Activated T-cell treated with anti-CD3 and anti-CD28 coated beads for 24 hours (primary cell): ENCODE measurements at regions not wholly inside any gene's neighbourhood (a gene's known extent, or its start where the extent isn't known, plus 50 kb on each side); places are given as distances from the start of the nearest gene placed in this dataset.
A peak's percentile ranks its signal among the peaks of the same experiment; 100 is the strongest.
"Not testable (repeated sequence)": the region's sequence is repeated elsewhere in the genome, so short reads cannot be mapped to it uniquely, and the experiment has no call there.

ENCODE experiments used
- DNase-seq: peaks from one replicate; pipeline ENCODE4 v3.0.0-alpha.2; 2020; ENCODE audit warnings: low read depth

DNA sequence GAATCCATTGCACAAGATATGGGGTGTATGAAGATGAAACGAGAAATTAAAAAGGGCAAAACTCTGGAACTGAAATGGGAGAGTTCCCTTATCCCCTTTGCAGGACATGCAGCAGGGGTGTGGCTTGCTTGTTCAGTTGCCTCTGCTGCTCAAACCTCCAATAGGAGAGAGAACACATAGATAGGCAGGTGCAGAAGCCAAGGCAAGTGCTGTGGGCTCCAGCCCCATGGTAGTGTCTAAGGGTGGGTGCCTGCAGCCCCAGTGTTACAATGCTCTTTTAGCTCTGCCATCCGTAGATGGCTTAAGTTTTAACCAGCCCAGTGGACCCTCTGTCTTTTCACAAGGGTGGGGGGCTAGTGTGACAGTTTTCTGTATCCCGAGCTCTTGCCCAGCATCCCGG, 69.7 kb downstream of the CMAS start:
- DNase-seq: no peak

DNA sequence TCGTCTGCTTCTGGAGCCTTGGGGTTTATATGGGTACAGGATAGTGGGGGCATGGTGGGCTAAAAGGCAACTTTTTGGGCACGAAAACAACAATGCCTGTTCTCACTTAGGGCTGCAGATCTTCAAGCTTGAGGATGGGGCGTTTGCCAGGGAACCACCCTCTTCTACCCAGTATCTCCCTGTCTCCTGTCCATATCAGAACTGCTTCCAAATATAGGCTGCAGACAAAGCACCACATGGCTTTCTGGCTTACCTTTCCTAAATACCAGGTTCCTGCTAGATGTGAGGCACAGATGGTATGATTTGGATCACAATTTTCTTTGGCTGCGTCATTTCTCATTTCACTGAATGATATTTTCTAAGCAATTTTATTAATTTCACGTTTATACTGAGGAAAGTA, 70.4 kb downstream of the CMAS start:
- DNase-seq: no peak

DNA sequence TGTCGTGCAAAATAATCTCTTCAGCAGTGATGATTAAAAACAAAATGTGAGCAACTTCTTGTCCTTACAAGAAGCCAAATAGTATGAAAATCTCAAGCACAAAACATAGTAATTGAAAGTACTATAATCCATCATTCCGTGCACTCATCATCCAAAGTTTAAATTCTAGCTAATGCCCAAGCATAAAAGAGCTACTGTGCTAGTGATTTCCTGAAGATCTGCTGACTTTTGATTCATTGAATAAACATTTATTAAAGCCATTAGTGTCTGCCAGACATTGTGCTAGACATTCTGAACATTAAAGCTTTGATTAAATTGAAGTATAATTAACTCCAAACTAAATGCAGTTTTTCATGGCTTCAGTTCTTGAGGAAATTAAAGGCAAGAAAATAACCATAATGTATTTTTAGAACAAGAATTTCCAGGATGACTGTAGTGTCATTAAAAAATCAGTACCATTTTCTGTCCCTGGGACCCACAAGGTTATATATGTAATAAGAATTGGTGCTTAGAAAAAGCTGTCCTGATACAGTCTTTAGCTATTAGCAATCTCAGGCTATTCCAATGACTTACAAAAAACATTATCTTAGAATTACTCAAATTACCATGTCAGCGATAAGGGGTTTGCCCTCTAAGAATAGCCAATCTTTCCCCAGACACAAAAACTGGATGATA, 71.7 kb downstream of the CMAS start:
- DNase-seq: no peak

DNA sequence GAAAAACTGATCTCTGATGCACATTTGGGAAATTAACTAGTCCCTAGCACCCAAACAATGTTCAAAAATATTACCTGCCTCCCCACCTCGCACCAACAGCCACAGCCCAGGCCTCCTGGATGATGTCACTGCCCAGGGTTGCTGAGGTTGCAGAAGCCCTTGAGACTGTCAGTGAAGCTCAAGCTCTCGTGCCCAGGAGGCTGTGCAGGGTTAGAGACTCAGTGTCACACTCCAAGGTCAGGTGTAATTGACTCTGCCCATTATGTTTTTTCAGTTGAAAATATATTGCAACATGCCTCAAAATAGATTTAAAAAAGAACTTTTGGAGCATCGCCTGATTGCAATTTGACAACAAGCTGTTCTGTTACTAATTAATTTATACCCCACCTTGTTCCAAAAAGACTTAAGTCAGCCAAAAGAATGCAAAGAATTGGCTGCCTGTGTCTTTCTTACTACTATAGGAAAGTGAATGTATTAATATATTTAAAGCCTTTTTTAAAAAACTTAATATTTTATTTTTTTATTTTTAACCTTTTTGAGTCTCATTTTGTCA, 72.3 kb downstream of the CMAS start:
- no peak for DNase-seq

DNA sequence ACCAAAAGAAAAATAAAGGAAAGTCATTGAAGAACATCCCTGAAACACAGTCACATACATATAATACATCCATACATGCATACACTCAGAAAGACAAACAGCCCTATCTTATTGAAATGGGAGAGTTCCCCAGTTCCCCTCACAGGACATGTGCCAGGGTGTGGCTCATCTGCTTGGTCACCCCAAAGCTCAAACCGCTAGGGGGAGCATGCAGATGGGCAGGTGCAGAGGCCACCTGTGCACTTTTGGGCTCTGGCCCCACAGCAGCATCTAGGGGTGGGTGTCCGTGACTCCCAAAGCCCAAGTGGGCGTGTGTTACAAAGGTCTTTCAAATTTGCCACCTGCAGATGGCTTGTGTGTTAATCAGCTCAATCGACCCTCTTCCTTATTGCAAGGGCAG, 75.2 kb downstream of the CMAS start:
- DNase-seq: peak; percentile 17

DNA sequence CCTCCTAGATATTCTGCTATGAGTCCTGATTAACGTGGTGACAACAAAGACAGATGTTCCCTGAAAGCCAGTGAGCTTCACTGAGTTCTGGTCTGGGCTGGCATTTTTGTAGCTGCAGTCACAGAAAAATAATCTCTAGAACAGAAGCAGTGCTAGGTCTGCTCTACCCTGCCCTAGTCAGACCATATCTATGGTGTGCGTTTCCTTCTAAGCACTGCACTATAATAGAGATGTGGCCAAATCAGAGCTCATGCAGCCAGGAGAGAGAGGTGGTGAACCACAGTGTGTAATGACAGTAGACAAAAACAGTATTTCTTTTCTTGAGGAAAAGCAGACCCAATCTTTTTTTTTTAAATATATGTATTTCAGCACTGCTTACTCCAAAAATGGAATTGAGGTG, 76.3 kb downstream of the CMAS start:
- DNase-seq: no peak

DNA sequence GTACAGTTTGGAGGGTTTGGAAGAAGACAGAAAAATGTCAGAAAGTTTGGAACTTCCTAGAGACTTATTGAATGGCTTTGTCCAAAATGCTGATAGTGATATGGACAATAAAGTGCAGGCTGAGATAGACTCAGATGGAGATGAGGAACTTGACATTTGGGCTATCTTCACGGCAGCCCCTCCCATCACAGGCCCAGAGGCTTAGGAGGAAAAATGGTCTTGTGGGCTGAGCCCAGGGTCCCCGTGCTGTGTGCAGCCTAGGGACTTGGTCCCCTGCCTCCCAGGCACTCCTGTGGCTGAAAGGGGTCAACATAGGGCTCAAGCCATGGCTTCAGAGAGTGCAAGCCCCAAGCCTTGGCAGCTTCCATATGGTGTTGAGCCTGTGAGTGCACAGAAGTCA, 79.0 kb downstream of the CMAS start:
- DNase-seq: no peak

DNA sequence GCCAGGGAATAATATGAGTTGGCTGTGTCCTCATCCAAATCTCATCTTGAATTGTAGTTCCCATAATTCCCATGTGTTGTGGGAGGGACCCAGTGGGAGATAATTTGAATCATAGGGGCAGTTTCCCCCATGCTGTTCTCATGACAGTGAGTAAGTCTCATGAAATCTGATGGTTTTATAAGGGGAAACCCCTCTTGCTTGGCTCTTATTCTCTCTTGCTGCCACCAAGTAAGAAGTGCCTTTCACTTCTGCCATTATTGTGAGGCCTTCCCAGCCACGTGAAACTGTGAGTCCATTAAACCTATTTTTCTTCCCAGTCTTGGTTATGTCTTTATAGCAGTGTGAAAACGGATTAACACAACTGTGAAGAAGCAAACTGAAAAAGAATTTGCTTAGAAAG, 80.1 kb downstream of the CMAS start:
- not testable (repeated sequence) for DNase-seq

DNA sequence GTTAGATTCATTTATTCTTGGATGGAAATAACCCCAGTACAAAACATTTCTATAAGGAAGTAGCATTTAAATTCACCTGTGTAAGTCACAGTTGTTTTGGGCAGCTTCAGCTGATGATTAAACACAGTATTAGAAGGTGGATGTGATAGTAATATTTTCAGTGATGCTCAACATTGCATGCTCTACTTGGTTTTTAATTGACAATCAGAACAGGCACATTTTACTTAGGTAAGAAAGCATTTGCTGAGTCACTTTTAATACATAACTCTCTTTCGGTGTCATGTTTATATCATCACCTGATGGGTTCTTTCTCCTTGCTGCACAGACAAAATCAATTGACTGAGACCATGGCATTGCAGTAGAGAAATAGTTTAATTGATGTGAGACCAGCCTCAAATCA, 80.7 kb downstream of the CMAS start:
- no peak for DNase-seq

DNA sequence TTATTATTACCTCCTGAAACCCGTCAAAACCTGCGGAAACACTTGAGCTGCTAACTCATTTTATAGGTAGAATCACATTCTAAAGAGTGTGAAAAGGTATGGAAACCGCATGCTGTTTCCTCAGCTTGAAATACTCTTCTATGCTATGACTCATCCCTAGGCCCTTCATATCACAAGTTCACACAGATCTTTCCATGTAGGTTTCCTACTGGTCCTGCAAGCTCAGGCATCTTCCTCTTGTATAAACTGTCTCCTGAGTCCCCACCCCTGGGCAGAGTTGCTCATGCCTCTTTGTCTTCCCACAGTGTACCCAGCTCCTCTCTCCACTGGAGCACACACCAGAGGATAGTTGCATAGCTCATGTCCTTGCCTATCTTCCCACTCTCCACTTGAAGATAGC, 84.7 kb downstream of the CMAS start:
- DNase-seq: no peak

DNA sequence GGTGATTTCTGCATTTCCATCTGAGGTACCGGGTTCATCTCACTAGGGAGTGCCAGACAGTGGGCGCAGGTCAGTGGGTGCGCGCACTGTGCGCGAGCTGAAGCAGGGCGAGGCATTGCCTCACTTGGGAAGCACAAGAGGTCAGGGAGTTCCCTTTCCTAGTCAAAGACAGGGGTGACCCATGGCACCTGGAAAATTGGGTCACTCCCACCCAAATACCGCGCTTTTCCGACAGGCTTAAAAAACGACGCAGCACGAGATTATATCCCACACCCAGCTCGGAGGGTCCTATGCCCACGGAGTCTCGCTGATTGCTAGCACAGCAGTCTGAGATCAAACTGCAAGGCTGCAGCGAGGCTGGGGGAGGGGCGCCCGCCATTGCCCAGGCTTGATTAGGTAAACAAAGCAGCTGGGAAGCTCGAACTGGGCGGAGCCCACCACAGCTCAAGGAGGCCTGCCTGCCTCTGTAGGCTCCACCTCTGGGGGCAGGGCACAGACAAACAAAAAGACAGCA, 90.6 kb downstream of the CMAS start:
- DNase-seq: not testable (repeated sequence)
